Keratinocyte (primary cell): ENCODE measurements at regions not wholly inside any gene's neighbourhood (a gene's known extent, or its start where the extent isn't known, plus 50 kb on each side); places are given as distances from the start of the nearest gene placed in this dataset.

Experiments
- EZH2 ChIP-seq: IDR thresholded peaks from one replicate; pipeline ENCODE4 v1.6.1; 2012; ENCODE audit warnings: inconsistent platforms, mild to moderate bottlenecking, low read length, moderate library complexity
- TF ChIP-seq, protein P1 (sequence below), 3 experiments: IDR thresholded peaks in 1 of 3; conservative IDR thresholded peaks in 1 of 3; optimal IDR thresholded peaks in 1 of 3; 2 replicates in 2 of 3; 3 replicates in 1 of 3; pipeline versions ENCODE3 to v1.5.1; 2011; ENCODE audit warnings: low read length in 3 of 3, mild to moderate bottlenecking in 3 of 3, moderate library complexity in 2 of 3, control low read depth in 1 of 3, inconsistent platforms in 1 of 3; ENCODE audit not compliant: insufficient read depth in 2 of 3; ENCODE audit errors: extremely low read depth in 1 of 3

DNA sequence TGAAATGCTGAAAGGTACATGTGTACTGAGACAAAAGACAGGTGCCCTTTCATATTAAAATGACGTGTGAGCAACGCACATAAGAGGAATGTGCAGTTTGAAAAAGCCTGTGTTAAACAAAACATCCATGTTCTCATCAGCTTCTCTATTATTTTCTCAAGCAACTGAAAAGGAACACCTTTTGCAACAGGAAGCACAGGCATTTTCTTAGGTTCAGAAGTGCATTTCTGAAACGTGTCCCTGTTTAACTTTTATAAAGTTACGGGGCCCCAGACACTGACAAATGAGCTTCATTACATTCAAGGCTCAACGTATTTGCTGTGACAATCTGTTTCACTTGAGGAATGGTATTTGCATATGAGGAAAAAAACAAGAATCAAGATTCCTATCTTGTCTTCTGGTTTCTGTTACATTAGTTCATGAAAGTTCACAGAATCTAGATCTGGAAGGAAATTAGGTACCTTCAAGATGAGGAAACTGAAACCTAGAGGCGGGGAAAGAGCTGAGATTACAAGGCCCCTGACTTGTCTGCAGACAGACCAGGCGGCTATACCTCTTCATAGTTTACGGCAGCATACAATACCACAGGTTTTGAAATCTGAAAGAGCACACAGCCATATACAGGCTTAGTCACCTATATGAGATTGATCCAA, 431.7 kb downstream of the KLF12 start:
- TF ChIP-seq, protein P1, sequence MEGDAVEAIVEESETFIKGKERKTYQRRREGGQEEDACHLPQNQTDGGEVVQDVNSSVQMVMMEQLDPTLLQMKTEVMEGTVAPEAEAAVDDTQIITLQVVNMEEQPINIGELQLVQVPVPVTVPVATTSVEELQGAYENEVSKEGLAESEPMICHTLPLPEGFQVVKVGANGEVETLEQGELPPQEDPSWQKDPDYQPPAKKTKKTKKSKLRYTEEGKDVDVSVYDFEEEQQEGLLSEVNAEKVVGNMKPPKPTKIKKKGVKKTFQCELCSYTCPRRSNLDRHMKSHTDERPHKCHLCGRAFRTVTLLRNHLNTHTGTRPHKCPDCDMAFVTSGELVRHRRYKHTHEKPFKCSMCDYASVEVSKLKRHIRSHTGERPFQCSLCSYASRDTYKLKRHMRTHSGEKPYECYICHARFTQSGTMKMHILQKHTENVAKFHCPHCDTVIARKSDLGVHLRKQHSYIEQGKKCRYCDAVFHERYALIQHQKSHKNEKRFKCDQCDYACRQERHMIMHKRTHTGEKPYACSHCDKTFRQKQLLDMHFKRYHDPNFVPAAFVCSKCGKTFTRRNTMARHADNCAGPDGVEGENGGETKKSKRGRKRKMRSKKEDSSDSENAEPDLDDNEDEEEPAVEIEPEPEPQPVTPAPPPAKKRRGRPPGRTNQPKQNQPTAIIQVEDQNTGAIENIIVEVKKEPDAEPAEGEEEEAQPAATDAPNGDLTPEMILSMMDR (optimal IDR thresholded peaks at IDR 0.05 in 1 of 3, IDR thresholded peaks at IDR 0.05 in 1 of 3, conservative IDR thresholded peaks at IDR 0.05 in 1 of 3; ENCODE audit: extremely low read depth in 1 of 3, insufficient read depth in 2 of 3, low read length in 3 of 3): no peak
- TF ChIP-seq EZH2: no peak
